WI38 (cell line): ENCODE measurements at regions not wholly inside any gene's neighbourhood (a gene's known extent, or its start where the extent isn't known, plus 50 kb on each side); places are given as distances from the start of the nearest gene placed in this dataset.
"Not testable (repeated sequence)": the region's sequence is repeated elsewhere in the genome, so short reads cannot be mapped to it uniquely, and the experiment has no call there.

Source experiments
- H3K4me3 ChIP-seq: 2 replicates; pipeline ENCODE4 v1.5.1; 2011; ENCODE audit warnings: low read depth, mild to moderate bottlenecking, control low read depth, low read length
- CTCF ChIP-seq: IDR thresholded peaks from 2 replicates; pipeline ENCODE4 v1.5.1; 2012; ENCODE audit warnings: low read depth, mild to moderate bottlenecking, control low read depth, low read length

GRCh38 chr11:112670806-112671570, 290.2 kb upstream of the NCAM1 start:
- H3K4me3 ChIP-seq: no peak overlapping the region
- no peak for TF ChIP-seq CTCF

GRCh38 chr11:112673401-112673800, 287.8 kb upstream of the NCAM1 start:
- H3K4me3 ChIP-seq: not testable (repeated sequence)

GRCh38 chr11:112685111-112685510, 276.1 kb upstream of the NCAM1 start:
- H3K4me3 ChIP-seq: no peak overlapping the region
- no peak for TF ChIP-seq CTCF

- no peak for TF ChIP-seq CTCF
- H3K4me3 ChIP-seq: no peak overlapping the region
Observed at GRCh38 chr11:112689851-112690250, 271.4 kb upstream of the NCAM1 start.

- TF ChIP-seq CTCF: no peak
- H3K4me3 ChIP-seq: no peak overlapping the region
Observed at GRCh38 chr11:112693781-112694180, 267.4 kb upstream of the NCAM1 start.

- no peak for TF ChIP-seq CTCF
Observed at GRCh38 chr11:112694245-112694644, 267.0 kb upstream of the NCAM1 start.

GRCh38 chr11:112694813-112695212, 266.4 kb upstream of the NCAM1 start:
- H3K4me3 ChIP-seq: no peak overlapping the region
- TF ChIP-seq CTCF: no peak

More at GRCh38 chr11:112694245-112694644, 267.0 kb upstream of the NCAM1 start:
- H3K4me3 ChIP-seq: no peak overlapping the region
